B cell (primary cell): ENCODE measurements at regions not wholly inside any gene's neighbourhood (a gene's known extent, or its start where the extent isn't known, plus 50 kb on each side); places are given as distances from the start of the nearest gene placed in this dataset.

Experiments used
- EZH2 ChIP-seq: IDR thresholded peaks from 2 replicates; pipeline ENCODE4 v1.6.1; 2012; ENCODE audit warnings: borderline replicate concordance, low read depth, mild to moderate bottlenecking, moderate library complexity, low read length; ENCODE audit not compliant: insufficient read depth, poor library complexity, severe bottlenecking
- TF ChIP-seq, protein P1 (sequence below): fragments of 200-600 bp; IDR thresholded peaks from one replicate; pipeline ENCODE4 v1.8.0; 2022; ENCODE audit warnings: antibody characterized with exemption, mild to moderate bottlenecking

DNA sequence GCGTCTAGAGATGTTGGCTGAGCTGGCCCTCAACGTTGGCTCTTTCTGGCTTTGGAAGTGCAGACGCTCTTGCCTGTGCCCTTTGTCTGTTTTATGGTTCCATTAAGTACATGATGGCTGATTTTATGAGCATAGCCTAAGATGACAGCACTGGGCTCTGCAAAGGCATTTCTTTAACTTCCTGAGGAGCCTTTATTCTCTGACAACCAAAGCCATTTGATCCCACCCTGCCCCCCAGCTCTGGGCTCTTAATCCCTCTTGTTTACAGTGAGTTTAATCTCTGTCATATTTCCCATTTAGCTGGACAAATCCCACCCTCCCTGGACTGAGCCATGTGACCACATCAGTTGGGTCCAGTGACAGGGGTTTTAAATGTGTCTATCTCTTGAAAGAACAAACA lies 195.9 kb downstream of the ACKR3 start:
- TF ChIP-seq, protein P1, sequence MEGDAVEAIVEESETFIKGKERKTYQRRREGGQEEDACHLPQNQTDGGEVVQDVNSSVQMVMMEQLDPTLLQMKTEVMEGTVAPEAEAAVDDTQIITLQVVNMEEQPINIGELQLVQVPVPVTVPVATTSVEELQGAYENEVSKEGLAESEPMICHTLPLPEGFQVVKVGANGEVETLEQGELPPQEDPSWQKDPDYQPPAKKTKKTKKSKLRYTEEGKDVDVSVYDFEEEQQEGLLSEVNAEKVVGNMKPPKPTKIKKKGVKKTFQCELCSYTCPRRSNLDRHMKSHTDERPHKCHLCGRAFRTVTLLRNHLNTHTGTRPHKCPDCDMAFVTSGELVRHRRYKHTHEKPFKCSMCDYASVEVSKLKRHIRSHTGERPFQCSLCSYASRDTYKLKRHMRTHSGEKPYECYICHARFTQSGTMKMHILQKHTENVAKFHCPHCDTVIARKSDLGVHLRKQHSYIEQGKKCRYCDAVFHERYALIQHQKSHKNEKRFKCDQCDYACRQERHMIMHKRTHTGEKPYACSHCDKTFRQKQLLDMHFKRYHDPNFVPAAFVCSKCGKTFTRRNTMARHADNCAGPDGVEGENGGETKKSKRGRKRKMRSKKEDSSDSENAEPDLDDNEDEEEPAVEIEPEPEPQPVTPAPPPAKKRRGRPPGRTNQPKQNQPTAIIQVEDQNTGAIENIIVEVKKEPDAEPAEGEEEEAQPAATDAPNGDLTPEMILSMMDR = no peak
- TF ChIP-seq EZH2 = no peak
